MCF 10A (cell line): ENCODE measurements at regions not wholly inside any gene's neighbourhood (a gene's known extent, or its start where the extent isn't known, plus 50 kb on each side); places are given as distances from the start of the nearest gene placed in this dataset.

Source experiments
- BruUV-seq: library from RNA; stranded (reverse); fragments of 400-500 nt; replicated peaks from 2 replicates; lab custom pipeline; 2021; lab: Mats Ljungman, UMichigan
- CTCF ChIA-PET: fragments of 300-600 bp; sonication (Branson Sonifier 250); formaldehyde crosslinking; extraction: SDS; loops from one replicate; lab custom pipeline; 2021; ENCODE audit warnings: antibody characterized with exemption, inconsistent platforms; lab: Yijun Ruan, JAX
- POLR2A ChIA-PET: fragments of 300-600, 350-650 bp; sonication (Branson Sonifier 250); formaldehyde crosslinking; extraction: SDS; loops from one replicate; lab custom pipeline; 2020; ENCODE audit warnings: antibody characterized with exemption, inconsistent platforms; lab: Yijun Ruan, JAX
- DNase-seq: peaks from one replicate; pipeline ENCODE4 v3.0.0-alpha.2; 2018; ENCODE audit not compliant: unreplicated experiment
- H3K27ac Mint-ChIP-seq: one replicate; pipeline ENCODE4 v1.8.0; 2022; ENCODE audit warnings: mild to moderate bottlenecking, low read depth, mixed read lengths; ENCODE audit not compliant: unreplicated experiment
- H3K27me3 Mint-ChIP-seq: one replicate; pipeline ENCODE4 v1.8.0; 2022; ENCODE audit warnings: mixed read lengths; ENCODE audit not compliant: insufficient read depth, unreplicated experiment
- H3K36me3 Mint-ChIP-seq: one replicate; pipeline ENCODE4 v1.8.0; 2022; ENCODE audit warnings: mild to moderate bottlenecking, moderate library complexity, mixed read lengths; ENCODE audit not compliant: insufficient read depth, unreplicated experiment
- H3K4me1 Mint-ChIP-seq: one replicate; pipeline ENCODE4 v1.8.0; 2022; ENCODE audit warnings: mixed read lengths; ENCODE audit not compliant: insufficient read depth, unreplicated experiment
- H3K4me3 Mint-ChIP-seq: one replicate; pipeline ENCODE4 v1.8.0; 2022; ENCODE audit warnings: mild to moderate bottlenecking, moderate library complexity, mixed read lengths; ENCODE audit not compliant: unreplicated experiment
- H3K9me3 Mint-ChIP-seq: one replicate; pipeline ENCODE4 v1.8.0; 2022; ENCODE audit warnings: mixed read lengths; ENCODE audit not compliant: unreplicated experiment
- CTCF ChIP-seq: fragments of 200-600 bp; IDR thresholded peaks from one replicate; pipeline ENCODE4 v1.8.0; 2022; ENCODE audit warnings: antibody characterized with exemption, mild to moderate bottlenecking; ENCODE audit not compliant: unreplicated experiment
- intact Hi-C: fragments of 100-400 bp; cut with micrococcal nuclease; formaldehyde crosslinking; loops from 2 replicates; pipeline ENCODE4 v1.14.1; 2022

DNA sequence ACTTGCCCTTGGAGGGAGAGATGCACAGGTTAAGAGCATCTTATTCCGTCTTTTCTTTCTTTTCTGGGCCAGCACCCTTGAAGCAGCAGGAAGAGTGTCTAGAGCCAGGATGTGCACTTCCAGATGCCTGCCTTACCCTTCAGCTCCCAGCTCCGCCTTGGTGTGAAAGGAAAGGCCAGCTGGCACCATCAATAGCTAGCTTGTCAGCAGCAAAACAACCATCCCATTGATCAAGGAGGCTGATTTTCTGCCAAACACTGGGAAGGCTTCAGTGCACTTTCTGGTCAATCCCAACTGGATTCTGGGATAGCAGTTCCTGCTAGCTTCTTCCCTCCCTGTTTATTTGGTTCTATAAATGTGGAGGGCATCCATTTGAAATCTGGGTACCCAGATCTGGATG lies 110.9 kb upstream of the GALNT15 start:
- Mint-ChIP-seq H3K36me3 (peaks cover 16% of the 10 kb centered on the region), H3K27ac (peak overlapping the region; percentile 96), H3K27me3 (no peaks in the 10 kb centered on the region), H3K4me1 (peaks cover 68% of the 10 kb centered on the region), H3K9me3 (peaks cover 6% of the 10 kb centered on the region), H3K4me3 (no peak overlapping the region)
- CTCF ChIA-PET, result interaction anchor here (0.6 kb wide), 2 partner anchors 78 to 120 kb away, joined by 3 to 4 read pairs; no protein-coding TSS in a partner anchor
- intact Hi-C loops, result loop anchor here (5.0 kb wide), 2 partner anchors 184 to 431 kb away; no protein-coding TSS in a partner anchor
- DNase-seq, result no peak
- POLR2A ChIA-PET, result interaction anchor here (0.6 to 0.9 kb wide), 2 partner anchors 61 to 257 kb away, joined by 3 read pairs; no protein-coding TSS in a partner anchor
- no TSS peak for BruUV-seq
- no peak for TF ChIP-seq CTCF

DNA sequence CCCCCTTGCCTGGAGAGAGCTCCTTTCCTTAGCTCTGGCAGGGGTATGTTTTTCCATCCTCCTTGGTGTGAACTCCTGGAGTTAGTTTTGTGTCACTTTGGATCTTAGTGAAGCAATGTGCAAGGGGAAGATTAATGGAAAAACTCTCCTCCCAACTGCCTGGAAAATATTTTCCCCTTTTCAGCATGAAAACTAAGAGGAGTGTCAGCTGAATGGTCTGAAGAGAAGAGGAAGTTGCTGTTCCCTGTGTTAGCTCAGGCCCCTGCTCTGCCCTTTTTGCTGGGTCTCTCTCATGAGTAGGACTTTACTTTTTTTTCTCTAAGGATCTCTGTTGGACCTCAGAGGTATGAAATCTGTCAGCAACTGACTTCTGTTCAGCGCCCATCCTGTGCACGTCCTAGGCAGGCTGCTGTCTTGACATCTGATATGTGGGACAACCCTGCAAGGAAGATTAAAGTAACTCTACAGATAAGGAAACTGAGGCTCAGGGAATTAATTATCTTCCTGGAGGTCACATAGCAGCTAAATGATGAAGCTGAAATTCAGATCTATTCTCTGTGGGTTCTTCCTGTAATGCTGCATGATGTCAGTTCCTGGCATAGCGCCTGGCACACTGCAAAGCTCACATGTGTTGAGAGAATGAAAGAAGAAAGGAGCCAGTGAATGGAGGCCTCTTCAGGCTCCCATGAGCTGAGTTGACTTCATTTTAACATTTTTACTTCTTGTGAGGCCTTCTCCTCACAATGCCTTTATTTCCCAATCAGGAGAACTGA lies 109.7 kb upstream of the GALNT15 start:
- Mint-ChIP-seq H3K9me3 (peaks cover 6% of the 10 kb centered on the region), H3K4me3 (no peak overlapping the region), H3K27ac (peak overlapping the region; percentile 96), H3K36me3 (peaks cover 8% of the 10 kb centered on the region), H3K4me1 (peaks cover 66% of the 10 kb centered on the region), H3K27me3 (no peaks in the 10 kb centered on the region)
- ChIA-PET POLR2A (interaction anchor here (0.6 to 1.9 kb wide), 8 partner anchors 9 to 125 kb away, joined by 3 to 6 read pairs (median 3); partner anchors contain the start of gene GALNT15), CTCF (interaction anchor here (1.0 to 2.8 kb wide), 4 partner anchors 10 to 110 kb away, joined by 4 to 12 read pairs (median 4); partner anchors contain the start of gene GALNT15)
- intact Hi-C loops, result loop anchor here (5.0 kb wide), 2 partner anchors 182 to 433 kb away; no protein-coding TSS in a partner anchor
- TF ChIP-seq CTCF, result no peak
- peak; percentile 76 for DNase-seq
- BruUV-seq, result no TSS peak

DNA sequence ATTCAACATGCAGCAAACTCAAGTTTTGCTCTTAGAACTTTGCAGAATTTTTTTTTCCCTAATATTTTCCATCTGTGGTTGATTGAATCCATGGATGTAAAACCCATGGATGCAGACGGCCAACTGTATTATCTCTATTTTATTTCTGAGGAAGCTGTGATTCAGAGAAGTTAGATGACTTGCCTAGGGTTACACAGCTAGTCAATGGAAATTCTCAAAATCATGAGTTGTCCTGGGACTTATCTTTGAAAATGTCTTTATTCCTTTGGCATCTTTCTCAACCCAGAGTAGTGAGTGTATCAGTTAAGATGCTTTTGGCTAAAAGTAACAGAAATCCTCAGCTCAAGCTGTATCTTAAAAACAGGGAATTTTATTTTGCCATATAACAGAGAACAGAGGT lies 107.9 kb upstream of the GALNT15 start:
- peak overlapping the region; percentile 85 for H3K27ac Mint-ChIP-seq
- BruUV-seq, result TSS peak; percentile 63
- H3K27me3 Mint-ChIP-seq, result no peaks in the 10 kb centered on the region

More for the DNA sequence above, 107.9 kb upstream of the GALNT15 start:
- Mint-ChIP-seq H3K9me3 (peaks cover 6% of the 10 kb centered on the region), H3K4me3 (no peak overlapping the region), H3K36me3 (no peaks in the 10 kb centered on the region), H3K4me1 (peaks cover 52% of the 10 kb centered on the region)
- ChIA-PET POLR2A (interaction anchor here (0.6 to 1.6 kb wide), 6 partner anchors 10 to 198 kb away, joined by 3 read pairs; partner anchors contain the start of genes DPH3 and OXNAD1), CTCF (interaction anchor here (1.0 to 2.8 kb wide), 2 partner anchors 18 to 115 kb away, joined by 4 to 12 read pairs; no protein-coding TSS in a partner anchor)
- no peak for DNase-seq
- intact Hi-C loops, result no loop called here
- TF ChIP-seq CTCF, result no peak
